PC-9 (cell line): ENCODE measurements at regions not wholly inside any gene's neighbourhood (a gene's known extent, or its start where the extent isn't known, plus 50 kb on each side); places are given as distances from the start of the nearest gene placed in this dataset.

Source experiments
- CTCF ChIP-seq: fragments of 200-600 bp; sonication (generic); conservative IDR thresholded peaks from 2 replicates; pipeline ENCODE4 v1.6.1; 2017; ENCODE audit warnings: mixed run types, antibody characterized with exemption, mild to moderate bottlenecking, moderate library complexity
- EZH2 ChIP-seq: fragments of 200-600 bp; sonication (generic); IDR thresholded peaks from 2 replicates; pipeline ENCODE4 v1.8.0; 2017; ENCODE audit warnings: antibody characterized with exemption, low read depth

- TF ChIP-seq CTCF (no peak), EZH2 (no peak)
Measured at GRCh38 chr13:31614073-31614472, 125.3 kb upstream of the RXFP2 start.
